Prostate gland (tissue), 2 donors: ENCODE measurements at regions not wholly inside any gene's neighbourhood (a gene's known extent, or its start where the extent isn't known, plus 50 kb on each side); places are given as distances from the start of the nearest gene placed in this dataset.
"Not testable (repeated sequence)": the region's sequence is repeated elsewhere in the genome, so short reads cannot be mapped to it uniquely, and the experiment has no call there.

Source experiments
- DNase-seq: peaks from one replicate; pipeline ENCODE4 v3.0.0-alpha.2; 2019; ENCODE audit warnings: low spot score
- H3K27ac ChIP-seq, 2 donors: fragments of 200-600 bp; sonication (generic); 2 replicates each; pipeline ENCODE4 v1.5.1; 2017 to 2019
- H3K27me3 ChIP-seq: fragments of 200-600 bp; sonication (generic); replicated peaks from 2 replicates; pipeline ENCODE4 v1.5.1; 2019; ENCODE audit not compliant: insufficient read depth
- H3K36me3 ChIP-seq, 2 donors: fragments of 200-600 bp; sonication (generic); 1 replicate in 1 of 2; 2 replicates in 1 of 2; pipeline versions ENCODE4 v1.5.1 to v1.8.1; 2017 to 2019
- H3K4me1 ChIP-seq: fragments of 200-600 bp; sonication (generic); replicated peaks from 2 replicates; pipeline ENCODE4 v1.5.1; 2019
- H3K4me3 ChIP-seq, 2 donors: fragments of 200-600 bp; sonication (generic); 2 replicates each; pipeline ENCODE4 v1.5.1; 2017 to 2019
- H3K9me3 ChIP-seq: fragments of 200-600 bp; sonication (generic); 2 replicates; pipeline ENCODE4 v1.5.1; 2017
- POLR2A ChIP-seq: fragments of 450-650 bp; IDR thresholded peaks from one replicate; pipeline ENCODE4 v1.6.1; 2016; ENCODE audit warnings: antibody characterized with exemption, mild to moderate bottlenecking
- POLR2AphosphoS5 ChIP-seq: sonication (generic); formaldehyde crosslinking; IDR thresholded peaks from one replicate; pipeline ENCODE4 v1.6.1; 2017; ENCODE audit warnings: antibody characterized with exemption
- WGBS: methylation state at CpG from one replicate; pipeline ENCODE4 v1.1.5; 2018; 5-methylcytosine and 5-hydroxymethylcytosine counted together
- intact Hi-C: fragments of 100-400 bp; cut with DNase I; formaldehyde crosslinking; loops from one replicate; pipeline ENCODE4 v1.14.2; 2022
- TF ChIP-seq, protein P1 (sequence below), 4 experiments: fragments of 200-600 bp in 2 of 4; fragments of 450-650 bp in 2 of 4; sonication (generic) in 2 of 4; IDR thresholded peaks; 1 replicate in 3 of 4; 2 replicates in 1 of 4; pipeline ENCODE4 v1.5.1; 2016 to 2019; ENCODE audit warnings: antibody characterized with exemption in 4 of 4, mild to moderate bottlenecking in 2 of 4, moderate library complexity in 2 of 4

DNA sequence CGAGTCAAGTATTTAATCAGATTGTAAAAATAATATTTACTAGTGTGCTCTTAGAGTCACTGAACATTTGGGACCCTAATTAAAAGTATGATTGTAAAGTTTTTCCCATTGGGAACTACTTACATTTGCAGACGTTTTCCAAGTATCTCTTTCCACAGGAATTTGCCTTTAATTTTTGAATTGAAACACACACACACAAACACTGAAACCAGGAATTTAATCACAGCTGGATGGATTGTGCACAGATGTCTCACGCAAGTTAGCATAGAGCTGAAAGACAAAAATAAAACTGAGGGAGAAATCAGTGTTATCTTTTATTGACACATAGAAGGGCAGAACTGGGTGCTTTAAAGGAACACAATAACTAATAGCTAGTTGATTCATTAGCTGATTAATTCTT is 230.7 kb downstream of the RND3 start:
- Histone ChIP-seq H3K9me3 (no peaks in the 10 kb centered on the region), H3K27ac (no peak overlapping the region), H3K27me3 (no peaks in the 10 kb centered on the region), H3K4me3 (no peak overlapping the region), H3K36me3 (no peaks in the 10 kb centered on the region), H3K4me1 (no peaks in the 10 kb centered on the region)
- WGBS: 42% methylated on average over 3 of the region's 3 CpGs
- TF ChIP-seq, protein P1, sequence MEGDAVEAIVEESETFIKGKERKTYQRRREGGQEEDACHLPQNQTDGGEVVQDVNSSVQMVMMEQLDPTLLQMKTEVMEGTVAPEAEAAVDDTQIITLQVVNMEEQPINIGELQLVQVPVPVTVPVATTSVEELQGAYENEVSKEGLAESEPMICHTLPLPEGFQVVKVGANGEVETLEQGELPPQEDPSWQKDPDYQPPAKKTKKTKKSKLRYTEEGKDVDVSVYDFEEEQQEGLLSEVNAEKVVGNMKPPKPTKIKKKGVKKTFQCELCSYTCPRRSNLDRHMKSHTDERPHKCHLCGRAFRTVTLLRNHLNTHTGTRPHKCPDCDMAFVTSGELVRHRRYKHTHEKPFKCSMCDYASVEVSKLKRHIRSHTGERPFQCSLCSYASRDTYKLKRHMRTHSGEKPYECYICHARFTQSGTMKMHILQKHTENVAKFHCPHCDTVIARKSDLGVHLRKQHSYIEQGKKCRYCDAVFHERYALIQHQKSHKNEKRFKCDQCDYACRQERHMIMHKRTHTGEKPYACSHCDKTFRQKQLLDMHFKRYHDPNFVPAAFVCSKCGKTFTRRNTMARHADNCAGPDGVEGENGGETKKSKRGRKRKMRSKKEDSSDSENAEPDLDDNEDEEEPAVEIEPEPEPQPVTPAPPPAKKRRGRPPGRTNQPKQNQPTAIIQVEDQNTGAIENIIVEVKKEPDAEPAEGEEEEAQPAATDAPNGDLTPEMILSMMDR (IDR thresholded peaks at IDR 0.05): no peak
- TF ChIP-seq POLR2AphosphoS5: no peak
- no peak for TF ChIP-seq POLR2A
- DNase-seq: no peak
- intact Hi-C loops: no loop called here

DNA sequence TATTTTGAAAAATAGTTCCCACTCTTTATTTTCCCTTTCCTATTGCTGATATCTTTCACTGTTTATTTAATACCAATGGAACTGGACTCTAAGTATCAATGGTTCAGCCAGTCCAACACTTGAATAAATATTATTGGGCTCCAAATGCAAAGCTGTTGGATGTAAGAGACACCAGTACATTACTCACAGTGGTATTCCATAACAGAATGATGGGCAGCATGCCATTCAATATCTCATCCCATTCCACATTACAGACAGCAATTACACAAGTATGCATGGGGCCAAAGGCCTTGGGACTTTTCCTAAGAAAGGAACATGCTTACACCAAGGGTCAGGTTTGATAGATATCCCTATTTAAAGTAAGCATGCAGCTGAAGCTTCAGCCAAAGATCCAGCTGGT is 231.9 kb downstream of the RND3 start:
- no peaks in the 10 kb centered on the region for H3K4me1 ChIP-seq
- no peak for DNase-seq

DNA sequence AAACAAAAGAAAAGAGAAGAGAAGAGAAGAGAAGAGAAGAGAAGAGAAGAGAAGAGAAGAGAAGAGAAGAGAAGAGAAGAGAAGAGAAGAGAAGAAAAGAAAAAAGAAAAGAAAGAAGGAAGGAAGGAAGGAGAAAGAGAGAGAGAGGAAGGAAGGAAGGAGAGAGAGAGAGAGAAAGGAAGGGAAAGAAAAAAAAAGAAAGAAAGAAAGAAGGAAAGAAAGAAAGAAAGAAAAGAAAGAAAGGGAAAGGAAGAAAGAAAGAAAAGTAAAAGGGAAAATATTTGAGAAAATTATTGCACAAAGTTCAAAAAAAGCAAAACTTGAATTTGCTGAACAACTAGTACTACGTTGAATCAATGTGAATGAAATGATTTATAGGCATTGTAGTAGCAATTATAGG is 237.7 kb downstream of the RND3 start:
- H3K4me3 ChIP-seq, H3K36me3 ChIP-seq, H3K9me3 ChIP-seq, H3K27ac ChIP-seq, H3K27me3 ChIP-seq, H3K4me1 ChIP-seq, intact Hi-C loops, DNase-seq: not testable (repeated sequence)
- 100% methylated on average over 1 of the region's 1 CpG for WGBS

More for the DNA sequence above, 231.9 kb downstream of the RND3 start:
- Histone ChIP-seq H3K27me3 (no peaks in the 10 kb centered on the region), H3K27ac (no peak overlapping the region), H3K9me3 (no peaks in the 10 kb centered on the region), H3K4me3 (no peak overlapping the region), H3K36me3 (no peaks in the 10 kb centered on the region)
- TF ChIP-seq POLR2AphosphoS5 (no peak), POLR2A (no peak)
- TF ChIP-seq, protein P1 (IDR thresholded peaks at IDR 0.05): no peak
- intact Hi-C loops: no loop called here

DNA sequence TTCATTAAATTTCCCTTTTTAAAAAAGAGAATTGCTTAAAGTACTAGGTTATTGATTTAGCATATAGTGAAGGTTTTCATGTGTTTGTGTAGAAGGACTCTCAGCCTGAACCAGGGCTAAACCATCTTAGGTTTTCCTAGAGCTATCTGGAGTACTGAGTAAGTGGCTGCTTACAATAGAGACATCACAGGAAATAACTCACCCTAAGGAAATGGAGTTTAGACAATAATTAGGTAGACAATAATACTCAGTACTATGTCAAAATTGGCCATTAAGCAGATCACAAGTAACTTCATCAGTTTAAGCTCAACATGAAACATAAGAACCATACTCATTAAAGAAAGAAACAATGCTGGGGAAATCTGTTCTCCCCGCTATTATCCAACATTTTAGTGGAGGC is 240.0 kb downstream of the RND3 start:
- intact Hi-C loops: no loop called here
- 98% methylated on average over 1 of the region's 1 CpG for whole genome bisulfite sequencing
- Histone ChIP-seq H3K27me3 (no peaks in the 10 kb centered on the region), H3K9me3 (no peaks in the 10 kb centered on the region), H3K4me1 (no peaks in the 10 kb centered on the region), H3K4me3 (no peak overlapping the region), H3K36me3 (no peaks in the 10 kb centered on the region), H3K27ac (no peak overlapping the region)
- DNase-seq: no peak
- TF ChIP-seq POLR2AphosphoS5 (no peak), POLR2A (no peak)
- TF ChIP-seq, protein P1 (IDR thresholded peaks at IDR 0.05): no peak

DNA sequence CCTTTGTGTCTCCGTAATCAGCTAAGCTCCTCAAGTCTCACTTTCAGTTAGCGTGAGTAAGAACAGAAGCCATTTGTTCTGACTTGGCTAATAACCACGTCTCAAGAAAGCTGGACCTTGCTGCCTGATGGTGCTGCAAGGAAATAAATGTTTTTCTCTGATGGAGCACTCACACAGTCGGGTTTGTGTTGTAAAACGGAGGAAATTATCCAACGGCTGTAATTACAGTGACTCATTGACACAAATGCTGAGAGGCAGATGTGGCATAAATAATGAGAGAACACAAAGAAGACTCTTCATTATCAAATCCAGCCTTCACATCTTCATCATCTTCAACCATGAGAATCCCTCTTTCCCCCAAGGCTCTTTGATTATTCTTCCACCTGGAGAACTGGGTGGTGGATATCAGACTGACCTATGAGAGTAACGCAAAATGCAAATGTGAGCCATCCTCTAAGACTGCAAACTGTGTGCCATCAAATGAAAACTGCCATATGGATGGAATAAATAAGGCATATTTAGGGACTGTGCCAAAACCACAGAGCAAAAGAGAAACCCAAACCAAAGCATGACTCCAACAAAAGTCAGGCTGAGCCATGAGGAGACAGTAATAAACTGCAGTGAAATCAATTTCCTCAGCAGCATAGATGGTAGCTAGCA is 252.6 kb downstream of the RND3 start:
- TF ChIP-seq, protein P1 (IDR thresholded peaks at IDR 0.05): no peak
- TF ChIP-seq POLR2AphosphoS5: no peak
- no peak for TF ChIP-seq POLR2A
- Histone ChIP-seq H3K9me3 (no peaks in the 10 kb centered on the region), H3K27me3 (no peaks in the 10 kb centered on the region), H3K4me1 (no peaks in the 10 kb centered on the region), H3K36me3 (no peaks in the 10 kb centered on the region), H3K4me3 (no peak overlapping the region), H3K27ac (no peak overlapping the region)
- WGBS: 48% methylated on average over 7 of the region's 7 CpGs
- DNase-seq: no peak
- intact Hi-C loops: no loop called here
